ENCODE measurements at regions not wholly inside any gene's neighbourhood (a gene's known extent, or its start where the extent isn't known, plus 50 kb on each side); places are given as distances from the start of the nearest gene placed in this dataset.

DNA sequence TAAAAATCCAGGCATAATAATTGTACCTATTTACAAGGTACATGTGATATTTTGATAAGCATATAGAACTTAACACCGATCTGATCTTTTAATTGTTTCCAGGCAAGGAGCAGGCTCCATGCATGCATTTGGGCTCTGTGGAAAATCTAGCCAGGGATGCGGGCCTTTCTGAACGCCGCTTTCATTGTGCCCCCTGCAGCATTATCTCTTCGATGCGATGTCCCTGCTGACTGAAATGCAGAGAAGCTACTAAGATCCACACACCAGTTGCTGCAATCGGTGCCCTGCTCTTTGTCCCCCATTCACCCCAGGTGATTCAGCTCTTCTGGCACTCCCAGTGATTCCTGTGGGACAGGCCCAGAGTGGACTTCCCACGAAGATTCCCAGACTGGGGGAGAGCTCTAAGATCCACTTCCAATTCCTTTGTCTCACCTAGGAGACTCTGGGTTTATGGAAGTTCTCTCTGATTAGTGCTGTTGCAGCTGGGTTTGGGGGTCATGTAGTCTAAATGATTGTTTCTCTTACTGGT, 254.3 kb upstream of the AGA start:
- DNase-seq (ENCODE audit: low spot score) = no peak

DNA sequence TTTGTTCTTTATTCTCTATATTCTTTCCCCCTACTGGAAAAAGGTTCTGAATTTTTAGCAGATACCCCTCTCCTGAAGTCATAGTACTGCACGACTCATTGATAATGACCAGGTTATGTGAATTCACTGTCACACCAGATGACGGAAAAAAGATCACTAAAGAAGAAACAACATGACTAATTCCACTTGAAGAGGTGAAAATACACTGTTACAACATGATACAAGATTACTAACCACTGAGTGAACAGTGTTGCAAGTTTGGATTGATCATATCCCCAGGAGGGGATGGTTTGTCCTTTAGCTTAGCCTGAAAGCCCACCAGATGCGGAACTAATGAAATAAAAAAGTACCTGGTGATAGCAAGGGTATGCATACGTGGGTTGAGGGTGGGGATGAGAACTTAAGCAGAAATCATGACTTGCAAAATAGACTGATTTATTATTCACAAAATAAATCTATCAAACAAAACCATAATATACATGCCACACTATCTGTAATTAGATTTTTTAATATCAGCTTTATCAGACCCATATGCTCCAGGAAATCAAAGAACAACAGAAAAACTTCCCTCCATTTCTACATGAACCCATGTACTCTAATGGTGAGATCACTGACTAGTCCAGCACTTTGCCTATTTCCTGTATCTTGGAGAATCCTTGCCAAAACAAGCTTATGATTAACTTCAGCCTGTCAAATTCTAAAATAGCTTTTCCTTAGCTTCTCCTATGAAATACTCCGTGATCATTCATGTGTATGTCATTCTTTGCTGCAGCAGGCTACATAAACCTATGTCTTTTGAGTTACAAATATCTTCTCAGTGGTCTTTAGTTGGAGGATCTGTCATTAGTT, 257.4 kb upstream of the AGA start:
- DNase-seq (ENCODE audit: low spot score) = no peak

DNA sequence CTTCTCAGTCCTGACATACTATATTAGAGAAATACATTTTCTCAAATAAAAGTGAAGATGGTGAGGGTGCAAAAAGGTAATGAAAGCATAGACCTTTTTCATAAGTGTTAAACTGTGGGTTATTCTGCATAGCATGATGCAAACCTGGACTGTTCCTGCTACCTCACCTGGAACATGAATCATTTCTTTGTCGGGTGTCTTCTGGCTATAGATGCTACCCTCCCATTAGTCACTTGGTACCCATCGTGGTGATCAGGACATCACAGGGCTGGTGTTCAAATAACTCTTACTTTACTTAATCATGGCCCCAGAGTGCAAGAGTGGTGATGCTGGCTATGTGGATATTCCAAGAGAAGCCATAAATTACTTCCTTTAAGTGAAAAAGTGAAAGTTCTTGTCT, 264.7 kb upstream of the AGA start:
- DNase-seq (ENCODE audit: low spot score) = no peak

DNA sequence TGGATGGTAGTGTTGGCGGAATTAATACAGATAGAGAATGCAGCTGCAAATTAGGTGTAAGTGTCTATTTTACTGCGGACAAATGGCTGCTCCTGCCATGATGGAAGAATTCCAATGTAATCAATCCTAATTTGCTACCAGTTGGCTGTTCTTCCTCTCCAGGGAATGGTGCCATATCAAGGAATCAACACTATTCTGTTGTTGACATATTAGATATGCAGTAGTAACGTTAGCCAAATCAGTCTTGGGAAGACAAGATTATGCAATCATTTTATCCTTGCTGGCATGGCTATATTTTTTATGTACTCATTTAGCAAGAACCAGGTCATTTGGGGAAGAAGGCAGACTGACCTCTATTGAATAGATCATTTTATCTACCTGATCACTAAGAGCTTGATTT, 271.2 kb upstream of the AGA start:
- no peak for DNase-seq (ENCODE audit: low spot score)

DNA sequence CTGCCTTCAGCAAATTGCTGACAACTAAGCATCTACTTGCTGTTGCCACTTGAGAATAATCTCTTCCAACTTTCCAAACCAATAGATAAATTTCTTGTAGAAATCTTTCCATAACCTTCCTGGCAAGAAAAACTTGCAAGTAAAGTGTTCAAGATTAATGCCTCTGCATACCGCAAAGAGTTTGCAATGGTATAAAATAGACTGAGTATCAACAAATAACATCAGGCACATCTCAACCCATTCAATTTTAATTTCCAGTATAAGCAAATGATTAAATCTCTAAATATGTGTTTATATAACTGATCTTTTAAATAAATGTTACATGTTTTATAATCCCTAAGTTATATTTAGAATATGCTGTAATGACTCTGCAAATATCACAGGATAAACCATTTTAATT, 275.2 kb upstream of the AGA start:
- DNase-seq (ENCODE audit: low spot score) = no peak

DNA sequence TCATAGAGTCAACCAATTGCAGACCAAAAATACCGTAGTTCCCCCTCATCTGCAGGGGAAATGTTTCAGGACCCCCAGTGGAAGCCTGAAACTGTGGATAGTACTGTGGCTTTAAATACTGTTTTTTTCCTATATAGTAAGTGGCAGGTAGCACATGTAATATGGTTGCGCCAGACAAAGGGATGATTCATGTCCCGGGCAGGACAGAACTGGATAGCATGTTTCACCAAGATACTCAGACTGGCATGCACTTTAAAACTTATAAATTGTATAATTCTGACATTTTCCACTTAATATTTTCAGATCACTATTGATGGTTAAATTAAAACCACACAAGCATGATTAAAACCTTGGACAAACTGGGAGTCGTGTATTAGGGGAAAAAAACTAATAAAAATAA, 276.3 kb upstream of the AGA start:
- DNase-seq (ENCODE audit: low spot score) = no peak

DNA sequence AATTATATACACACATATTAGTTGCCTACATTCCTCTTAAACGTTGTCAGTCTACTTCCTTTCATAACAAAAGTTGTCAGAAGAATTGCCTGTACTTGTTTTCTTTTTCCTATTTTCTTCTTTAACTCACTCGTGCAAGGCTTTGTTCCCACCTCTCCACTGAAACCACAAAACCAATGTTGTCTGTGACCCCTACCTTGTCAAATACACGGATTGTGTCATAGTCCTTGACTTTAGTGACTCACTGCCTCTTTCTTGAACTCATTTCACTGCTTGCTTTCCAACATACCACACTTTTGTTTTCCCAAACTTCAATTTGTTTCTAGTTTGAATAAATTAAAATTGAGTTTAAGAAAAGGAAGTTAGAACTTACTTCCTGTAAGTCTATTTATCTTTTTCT, 283.9 kb upstream of the AGA start:
- peak; percentile 35 for DNase-seq (ENCODE audit: low spot score)

DNA sequence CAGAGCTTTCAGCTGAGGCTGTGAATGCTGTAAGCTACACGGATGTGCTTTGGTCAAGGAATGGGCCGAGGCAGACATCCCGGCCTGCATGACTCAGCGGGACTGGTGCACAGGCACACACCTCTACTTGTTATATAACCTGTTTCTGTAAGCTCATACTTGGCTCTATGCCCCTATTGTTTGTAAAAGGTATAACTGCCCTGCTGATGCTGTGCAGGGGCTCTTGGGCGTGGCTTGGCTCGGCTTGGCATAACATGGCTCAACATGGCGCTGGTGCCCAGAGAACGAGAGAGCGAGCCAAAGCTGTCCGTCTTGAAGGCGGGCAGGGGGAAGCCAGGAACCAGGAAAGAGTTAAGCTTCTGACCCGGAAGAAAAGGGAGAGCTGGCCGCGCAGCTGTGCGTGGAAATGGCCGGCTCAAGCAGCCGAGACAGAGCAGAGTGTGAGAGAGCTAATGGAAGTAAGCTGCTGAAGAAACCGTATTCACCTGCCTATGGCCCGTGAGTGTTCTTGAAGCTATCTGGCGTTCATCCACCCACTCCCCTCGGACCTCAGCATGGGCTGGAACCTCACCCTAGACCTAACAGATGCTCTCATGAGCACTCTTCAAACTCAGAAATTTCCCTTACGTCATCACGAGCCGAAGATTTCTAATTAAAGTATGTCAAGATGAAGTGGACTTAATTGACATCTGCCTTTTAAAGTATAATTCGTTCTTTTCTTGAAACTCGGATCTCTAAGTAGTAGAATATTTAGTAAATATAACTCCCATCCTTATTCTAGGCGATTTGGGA, 286.3 kb upstream of the AGA start:
- peak; percentile 55 for DNase-seq (ENCODE audit: low spot score)

DNA sequence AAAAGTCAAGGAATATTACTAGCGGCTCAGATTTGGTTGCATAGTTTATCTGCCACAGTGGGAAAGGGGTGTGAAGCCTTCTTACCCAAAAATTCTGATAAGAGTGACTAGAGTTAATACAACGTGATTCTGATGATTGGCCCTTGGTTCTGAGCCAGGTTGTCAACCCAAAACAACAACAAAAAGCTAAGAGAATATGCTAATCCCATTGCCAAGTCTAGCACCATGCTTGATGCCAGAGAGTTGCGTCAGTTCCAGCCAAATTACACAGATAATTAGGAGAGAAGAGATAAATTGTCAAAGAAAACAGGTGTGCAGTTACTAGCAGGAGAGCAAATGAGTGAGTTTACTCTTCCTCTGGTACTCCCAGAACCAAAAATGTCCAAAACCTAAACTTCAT, 287.4 kb upstream of the AGA start:
- no peak for DNase-seq (ENCODE audit: low spot score)

DNA sequence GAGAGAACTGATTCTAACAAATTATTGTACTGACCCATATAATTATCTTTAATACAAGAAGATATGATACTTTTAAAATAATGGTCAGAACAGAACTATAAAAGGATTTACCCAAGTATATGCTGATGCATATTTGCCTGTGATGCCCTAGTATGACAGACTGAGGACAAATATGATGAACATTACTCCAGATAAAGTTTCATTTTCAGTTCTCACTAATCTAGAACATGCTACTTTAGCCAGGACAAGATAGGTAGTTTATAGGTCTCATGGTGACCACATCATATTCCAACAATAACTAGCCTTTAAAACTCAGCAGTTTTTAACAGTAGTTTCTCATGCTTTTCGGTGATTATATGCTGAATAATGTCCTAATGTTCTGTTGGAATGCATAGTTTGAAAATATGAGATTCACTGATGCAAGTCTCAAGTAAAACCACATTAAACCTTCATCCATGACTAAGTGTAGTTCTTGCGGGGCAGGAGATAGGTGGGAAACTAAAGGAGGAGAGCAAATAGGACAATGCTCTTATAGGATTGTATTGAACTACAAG, 295.2 kb upstream of the AGA start:
- no peak for DNase-seq (ENCODE audit: low spot score)

DNA sequence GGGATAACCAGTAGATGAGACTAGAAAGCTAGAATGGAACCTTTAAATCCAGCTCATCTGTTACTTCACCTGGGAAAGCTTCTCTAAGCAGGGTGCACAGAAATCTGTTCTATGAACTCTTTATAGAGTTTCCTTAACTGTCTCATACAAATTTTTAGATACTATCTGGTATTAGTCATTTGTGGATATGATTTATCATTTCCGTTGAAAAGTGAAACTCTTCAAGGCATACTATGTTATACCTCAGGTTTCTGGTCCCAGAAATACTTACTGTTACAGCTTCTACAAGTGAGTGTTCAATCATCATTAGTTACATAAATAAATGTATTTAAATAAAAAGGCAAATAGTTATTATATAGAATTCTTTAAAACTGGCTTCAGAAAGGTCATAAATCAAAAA, 298.3 kb upstream of the AGA start:
- no peak for DNase-seq (ENCODE audit: low spot score)

DNA sequence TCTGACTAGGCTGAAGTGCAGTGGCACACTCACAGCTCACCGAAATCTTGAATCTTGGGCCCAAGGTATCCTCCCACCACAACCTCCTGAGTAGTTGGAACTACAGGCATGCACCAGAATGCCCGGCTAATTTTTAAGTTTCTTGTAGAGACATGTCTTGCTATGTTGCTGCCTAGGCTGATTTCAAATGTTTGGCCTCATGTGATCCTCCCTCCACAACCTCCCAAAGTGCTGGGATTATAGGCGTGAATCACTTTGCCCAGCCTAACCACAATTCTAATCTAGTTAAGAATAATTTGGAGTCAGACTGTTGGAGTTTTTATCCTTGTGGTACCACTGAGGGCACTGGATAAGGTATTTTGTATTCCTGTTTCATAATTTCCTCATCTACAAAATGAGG, 317.5 kb upstream of the AGA start:
- DNase-seq (ENCODE audit: low spot score) = no peak

DNA sequence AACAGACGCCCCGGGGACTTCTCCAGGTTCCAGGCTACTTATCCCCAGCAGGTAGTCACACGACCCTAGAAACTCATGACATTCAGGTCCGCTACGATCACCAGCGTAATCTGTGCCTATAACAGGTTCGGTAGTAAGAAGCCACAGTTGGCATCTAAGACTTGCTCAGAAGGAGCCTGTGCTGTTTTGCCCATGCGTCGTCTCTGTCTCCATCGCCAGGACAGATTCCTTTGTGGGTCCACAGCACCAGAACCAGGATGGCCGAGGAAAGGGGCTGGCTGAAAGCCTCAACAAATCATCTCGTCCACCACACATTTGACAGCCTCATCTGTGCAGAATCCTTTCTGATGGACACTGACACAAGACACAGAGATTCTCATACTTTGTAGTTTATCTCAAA, 319.5 kb upstream of the AGA start:
- no peak for DNase-seq (ENCODE audit: low spot score)

DNA sequence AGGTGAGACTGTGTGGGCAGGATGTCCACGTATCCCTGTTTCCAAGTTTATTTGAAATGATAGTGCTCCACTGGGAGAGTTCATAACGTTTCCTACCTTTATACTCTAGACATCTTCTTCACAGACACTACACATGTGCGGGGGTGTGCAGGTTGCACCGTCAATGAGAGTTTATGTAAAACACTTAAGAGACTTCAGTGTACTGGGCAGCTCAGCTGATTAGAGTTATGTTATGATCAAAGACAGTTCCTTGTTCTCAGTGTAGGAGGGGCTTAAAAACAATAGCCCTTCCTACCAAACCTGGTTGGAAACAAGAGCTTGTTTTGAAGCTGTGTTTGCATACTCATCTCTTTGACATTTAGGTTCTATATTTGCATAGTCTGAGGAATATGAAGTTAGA, 326.9 kb upstream of the AGA start:
- no peak for DNase-seq (ENCODE audit: low spot score)

DNA sequence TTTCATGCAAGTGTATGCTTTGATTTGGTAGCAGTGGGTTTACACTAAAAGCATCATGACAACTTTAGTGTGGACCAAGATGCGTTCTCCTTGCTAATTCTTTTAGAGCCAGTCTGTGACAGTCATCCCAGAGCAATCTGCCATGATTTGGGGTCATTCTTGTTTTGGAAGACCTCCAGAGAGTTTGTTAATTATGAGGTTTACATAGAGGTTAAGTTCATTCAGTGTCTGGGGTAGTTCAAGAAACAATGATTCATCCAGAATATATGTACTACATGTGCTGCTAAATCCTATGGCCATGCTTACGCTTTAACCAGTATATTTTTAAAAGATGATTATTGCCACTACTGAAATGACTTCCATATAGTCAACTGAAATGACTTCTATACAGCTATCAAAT, 328.5 kb upstream of the AGA start:
- no peak for DNase-seq (ENCODE audit: low spot score)

DNA sequence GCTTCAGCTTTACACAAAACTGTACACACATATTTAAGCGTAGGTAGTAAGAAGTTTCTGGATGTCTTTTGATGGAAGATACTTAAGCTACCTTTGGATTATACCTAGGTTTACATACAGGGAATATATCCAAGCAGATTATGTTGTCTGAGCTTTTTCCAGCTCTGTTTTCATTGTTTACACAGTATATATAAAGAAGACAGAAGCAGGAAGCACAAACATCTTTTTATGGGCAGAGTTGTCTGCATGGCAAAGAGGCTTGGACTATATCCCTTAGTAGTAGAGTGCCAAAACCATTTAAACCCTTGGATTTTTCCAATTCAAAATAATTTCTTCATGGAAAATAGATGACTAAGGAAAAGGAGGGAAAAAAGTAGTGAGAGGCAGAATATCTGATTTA, 329.4 kb upstream of the AGA start:
- DNase-seq (ENCODE audit: low spot score) = no peak

DNA sequence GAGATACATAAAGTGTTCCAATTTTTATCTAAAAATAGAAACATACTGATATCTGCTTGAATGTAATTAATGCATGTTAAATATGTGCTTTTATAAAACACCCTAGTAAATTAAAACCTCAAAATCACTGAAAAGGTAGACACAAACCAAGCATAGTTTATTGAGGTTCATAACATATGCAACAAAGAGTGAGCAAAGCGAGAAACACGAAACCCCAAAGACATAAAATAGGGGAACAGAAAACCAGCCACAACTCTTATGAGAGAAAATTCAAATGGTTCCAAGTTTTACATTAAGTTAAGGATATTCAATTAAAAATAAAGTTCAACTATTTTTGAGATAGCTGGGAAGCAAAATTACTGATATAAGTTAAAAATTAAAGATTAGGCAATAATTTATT, 336.4 kb upstream of the AGA start:
- DNase-seq (ENCODE audit: low spot score) = no peak

DNA sequence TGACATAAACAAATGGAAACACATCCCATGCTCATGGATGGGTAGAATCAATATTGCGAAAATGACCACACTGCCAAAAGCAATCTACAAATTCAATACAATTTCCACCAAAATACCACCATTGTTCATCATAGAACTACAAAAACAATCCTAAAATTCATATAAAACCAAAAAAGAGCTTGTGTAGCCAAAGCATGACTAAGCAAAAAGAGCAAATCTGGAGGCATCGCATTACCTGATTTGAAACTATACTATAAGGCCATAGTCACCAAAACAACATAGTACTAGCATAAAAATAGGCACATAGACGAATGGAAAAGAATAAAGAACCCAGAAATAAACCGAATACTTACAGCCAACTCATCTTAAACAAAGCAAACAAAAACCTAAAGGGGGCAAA, 342.8 kb upstream of the AGA start:
- no peak for DNase-seq (ENCODE audit: low spot score)

DNA sequence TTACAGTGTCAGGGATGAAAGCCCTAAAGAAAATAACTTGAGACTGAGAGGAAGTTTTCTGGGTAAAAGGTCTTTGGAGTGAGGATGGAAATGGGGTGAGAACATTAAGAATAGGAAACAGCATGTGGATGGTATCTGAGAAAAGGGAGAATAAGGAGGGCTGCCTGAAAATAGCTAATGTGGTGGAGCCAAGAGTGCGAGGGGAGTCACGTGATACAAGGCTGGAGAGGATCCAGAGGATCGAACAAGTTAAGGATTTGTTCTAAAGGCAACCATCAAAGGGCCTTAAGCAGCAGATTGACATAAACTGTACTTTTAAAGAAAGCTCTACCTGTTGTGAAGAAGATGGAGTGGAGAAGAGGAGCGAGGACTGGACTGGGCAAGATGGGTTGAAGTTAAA, 347.4 kb upstream of the AGA start:
- DNase-seq (ENCODE audit: low spot score) = no peak

DNA sequence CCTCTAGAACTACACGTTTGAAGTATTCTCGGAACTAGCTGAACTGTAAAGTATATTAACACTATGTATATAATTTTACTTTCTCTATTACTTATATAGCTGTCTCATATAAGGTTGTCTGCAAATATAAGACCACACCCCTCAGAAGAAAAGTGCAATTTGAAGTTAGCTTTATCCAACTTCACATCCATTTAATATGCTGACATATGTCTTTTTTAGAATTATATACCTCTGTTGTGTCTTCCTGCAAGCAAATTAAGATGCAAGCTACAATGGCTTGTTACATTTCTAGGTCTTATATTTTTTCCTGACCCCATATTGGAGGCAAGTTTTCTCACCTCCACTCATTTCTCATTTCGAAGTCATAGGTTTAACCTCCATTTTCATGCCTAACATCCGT, 349.0 kb upstream of the AGA start:
- DNase-seq (ENCODE audit: low spot score) = no peak

DNA sequence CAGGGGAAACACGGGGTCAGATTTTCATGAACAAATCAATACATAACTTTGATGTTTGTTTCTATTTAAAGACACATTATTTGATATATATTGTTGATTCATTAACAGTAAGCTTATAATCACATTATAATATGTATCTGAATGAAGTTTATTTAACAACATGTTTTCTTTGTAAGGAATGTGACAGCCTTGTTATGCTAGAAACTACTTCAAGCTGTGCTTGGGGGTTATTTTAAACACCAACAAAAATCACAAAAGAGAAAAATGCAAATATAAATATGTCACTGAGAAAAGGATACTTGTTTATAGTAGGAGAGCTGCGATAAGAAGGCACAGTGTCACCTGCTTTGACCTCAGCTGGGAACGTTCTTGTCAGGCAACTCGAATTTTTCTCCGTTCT, 354.6 kb upstream of the AGA start:
- no peak for DNase-seq (ENCODE audit: low spot score)

DNA sequence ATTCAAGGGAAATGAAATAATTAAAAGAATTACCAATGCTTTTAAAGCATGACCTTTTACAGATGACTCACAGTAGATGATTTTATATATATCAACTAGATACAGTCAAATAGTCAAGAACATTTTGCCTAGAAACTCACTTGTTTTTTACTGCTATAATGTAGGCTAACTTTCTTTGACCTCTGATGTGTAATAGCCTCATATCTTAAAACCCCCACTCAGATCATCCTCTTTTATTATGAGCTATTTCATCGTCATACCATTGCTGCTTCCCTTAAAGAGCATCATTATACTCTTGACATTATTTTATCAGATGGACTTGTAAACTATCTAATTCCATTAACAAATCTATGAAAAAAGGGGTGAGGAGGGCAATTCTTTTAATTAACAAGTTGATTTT, 355.9 kb upstream of the AGA start:
- no peak for DNase-seq (ENCODE audit: low spot score)

DNA sequence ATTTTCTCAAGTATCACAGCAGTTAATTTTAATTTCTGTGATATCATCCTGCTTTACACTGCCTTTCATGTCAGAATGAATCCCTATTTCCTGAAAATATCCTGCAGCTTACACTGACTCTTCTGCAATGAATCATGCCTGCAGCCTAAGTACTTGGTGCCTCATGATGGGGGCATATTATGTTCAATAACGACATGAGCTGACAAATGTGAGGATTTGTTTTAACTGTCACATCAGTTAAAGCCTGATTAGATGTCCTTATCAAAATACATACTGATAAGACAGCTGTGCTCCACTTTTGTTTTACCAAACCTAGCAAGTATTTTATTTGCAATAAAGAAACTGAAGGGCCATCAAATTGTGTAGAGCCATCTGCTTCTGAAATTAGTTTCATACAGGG, 359.9 kb upstream of the AGA start:
- DNase-seq (ENCODE audit: low spot score) = no peak
